Pancreas (tissue), 10 donors: ENCODE measurements at regions not wholly inside any gene's neighbourhood (a gene's known extent, or its start where the extent isn't known, plus 50 kb on each side); places are given as distances from the start of the nearest gene placed in this dataset.

ENCODE experiments used
- ATAC-seq, 4 donors: fragments of 200-7000 bp; cut with Tn5 transposase; one replicate each; pipeline versions ENCODE4 v1.8.0 to v1.9.1; 2020; ENCODE audit warnings: mild to moderate bottlenecking in 4 of 4, moderate library complexity in 4 of 4
- DNase-seq, 6 donors: peaks; one replicate each; pipeline ENCODE4 v3.0.0-alpha.2; 2020
- FAIRE-seq: peaks from 2 replicates; lab custom pipeline; 2012; peaks lifted over from hg19 to GRCh38; lab: Jason Lieb, UNC
- H3K27ac ChIP-seq, 4 donors: fragments of 200-600 bp; sonication (generic); 1 replicate in 3 of 4; 2 replicates in 1 of 4; pipeline versions ENCODE4 v1.5.0 to v1.8.0; 2020
- H3K27me3 ChIP-seq, 4 donors: fragments of 200-600 bp; one replicate each; pipeline ENCODE4 v1.8.0; 2021
- H3K36me3 ChIP-seq, 3 donors: fragments of 200-600 bp; sonication (generic) in 1 of 3; one replicate each; pipeline versions ENCODE4 v1.5.0 to v1.8.0; 2020 to 2021
- H3K4me1 ChIP-seq, 3 donors: fragments of 200-600 bp; one replicate each; pipeline ENCODE4 v1.8.0; 2021
- H3K4me3 ChIP-seq, 4 donors: fragments of 200-600 bp; sonication (generic) in 2 of 4; one replicate each; pipeline versions ENCODE4 v1.5.0 to v1.8.0; 2020 to 2021
- H3K9me3 ChIP-seq, 4 donors: fragments of 200-600 bp; one replicate each; pipeline ENCODE4 v1.8.0; 2021
- WGBS, 2 donors: extraction: QIAGEN DNeasy Blood & Tissue Kit; methylation state at CpG; one replicate each; pipeline ENCODE4 v1.1.7; 2013; 5-methylcytosine and 5-hydroxymethylcytosine counted together
- intact Hi-C, 3 donors: fragments of 100-400 bp; cut with DNase I; formaldehyde crosslinking; loops; one replicate each; pipeline versions ENCODE4 v1.11.1 to v1.14.2; 2022
- TF ChIP-seq, protein P1 (sequence below), 4 donors: fragments of 200-600 bp; sonication (generic) in 3 of 4; IDR thresholded peaks; one replicate each; pipeline versions ENCODE4 v1.5.0 to v1.8.0; 2021; ENCODE audit warnings: antibody characterized with exemption in 4 of 4
- donor health status: healthy with polysubstance abuse.
- donor health status: DM: no; HTN: no; CAD: no; lungs with moderate emphysema.
- donor health status: DM: no; HTN: no; CAD: no.
- donor health status: control.
- donor health status: control.
- donor health status: Bipolar disorder and iron deficiency.
- donor health status: DM: yes; HTN: yes; CAD: no.
- donor health status: DM: no; HTN: no; CAD: no.
- donor health status: DM: no; HTN: no; CAD: no.
- donor health status: DM: yes; HTN: yes; CAD: no.

GRCh38 chr18:29285471-29285870 lies 1108.5 kb upstream of the CDH2 start:
- H3K27ac ChIP-seq = no peak overlapping the region
- WGBS, 2 donors = 42 to 67% methylated on average over 2 of the region's 2 CpGs
- H3K9me3 ChIP-seq = no peaks in the 10 kb centered on the region
- H3K4me1 ChIP-seq = no peaks in the 10 kb centered on the region
- DNase-seq (no peak), FAIRE-seq (no peak), ATAC-seq (no peak)
- H3K36me3 ChIP-seq = no peaks in the 10 kb centered on the region
- no peak overlapping the region for H3K4me3 ChIP-seq
- TF ChIP-seq, protein P1, sequence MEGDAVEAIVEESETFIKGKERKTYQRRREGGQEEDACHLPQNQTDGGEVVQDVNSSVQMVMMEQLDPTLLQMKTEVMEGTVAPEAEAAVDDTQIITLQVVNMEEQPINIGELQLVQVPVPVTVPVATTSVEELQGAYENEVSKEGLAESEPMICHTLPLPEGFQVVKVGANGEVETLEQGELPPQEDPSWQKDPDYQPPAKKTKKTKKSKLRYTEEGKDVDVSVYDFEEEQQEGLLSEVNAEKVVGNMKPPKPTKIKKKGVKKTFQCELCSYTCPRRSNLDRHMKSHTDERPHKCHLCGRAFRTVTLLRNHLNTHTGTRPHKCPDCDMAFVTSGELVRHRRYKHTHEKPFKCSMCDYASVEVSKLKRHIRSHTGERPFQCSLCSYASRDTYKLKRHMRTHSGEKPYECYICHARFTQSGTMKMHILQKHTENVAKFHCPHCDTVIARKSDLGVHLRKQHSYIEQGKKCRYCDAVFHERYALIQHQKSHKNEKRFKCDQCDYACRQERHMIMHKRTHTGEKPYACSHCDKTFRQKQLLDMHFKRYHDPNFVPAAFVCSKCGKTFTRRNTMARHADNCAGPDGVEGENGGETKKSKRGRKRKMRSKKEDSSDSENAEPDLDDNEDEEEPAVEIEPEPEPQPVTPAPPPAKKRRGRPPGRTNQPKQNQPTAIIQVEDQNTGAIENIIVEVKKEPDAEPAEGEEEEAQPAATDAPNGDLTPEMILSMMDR (IDR thresholded peaks at IDR 0.05) = no peak
- intact Hi-C loops = no loop called here
- H3K27me3 ChIP-seq = no peaks in the 10 kb centered on the region

- DNase-seq = no peak
Measured at GRCh38 chr18:29271501-29271900, 1094.6 kb upstream of the CDH2 start.

DNA sequence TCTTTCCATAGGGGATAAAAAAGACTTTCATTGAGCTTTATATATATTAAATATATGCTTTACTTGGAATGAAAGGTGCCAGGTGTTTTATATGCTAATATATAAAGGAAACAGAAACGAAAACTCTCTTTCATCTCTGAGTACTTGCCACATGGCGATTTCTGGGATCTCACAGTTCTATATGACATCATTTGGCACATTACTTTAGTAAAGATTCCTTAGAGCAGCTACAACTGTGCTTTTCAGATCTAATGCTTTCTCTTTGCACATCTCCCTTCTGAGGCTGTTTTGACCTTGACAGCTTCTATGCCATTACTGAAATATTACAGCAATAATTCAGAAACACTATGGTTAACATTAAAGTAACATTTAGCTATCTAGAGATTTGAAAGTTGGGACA lies 1082.9 kb upstream of the CDH2 start:
- Histone ChIP-seq H3K4me1 (no peaks in the 10 kb centered on the region), H3K4me3 (no peak overlapping the region), H3K36me3 (no peaks in the 10 kb centered on the region), H3K27me3 (no peaks in the 10 kb centered on the region), H3K27ac (no peak overlapping the region), H3K9me3 (no peaks in the 10 kb centered on the region)
- WGBS, 2 donors = 38 to 50% methylated on average over 2 of the region's 2 CpGs
- ATAC-seq (no peak), DNase-seq (no peak), FAIRE-seq (no peak)
- intact Hi-C loops = no loop called here
- TF ChIP-seq, protein P1 (IDR thresholded peaks at IDR 0.05) = no peak

More at GRCh38 chr18:29271501-29271900, 1094.6 kb upstream of the CDH2 start:
- Histone ChIP-seq H3K4me3 (no peak overlapping the region), H3K36me3 (no peaks in the 10 kb centered on the region), H3K4me1 (no peaks in the 10 kb centered on the region), H3K9me3 (no peaks in the 10 kb centered on the region), H3K27ac (no peak overlapping the region), H3K27me3 (no peaks in the 10 kb centered on the region)
- ATAC-seq = no peak
- intact Hi-C loops = no loop called here
- TF ChIP-seq, protein P1 (IDR thresholded peaks at IDR 0.05) = no peak
- FAIRE-seq = no peak
- WGBS, 2 donors = 69 to 86% methylated on average over 2 of the region's 2 CpGs

GRCh38 chr18:29254123-29254522 lies 1077.2 kb upstream of the CDH2 start:
- Histone ChIP-seq H3K9me3 (no peaks in the 10 kb centered on the region), H3K27ac (no peak overlapping the region), H3K4me3 (no peak overlapping the region), H3K36me3 (no peaks in the 10 kb centered on the region), H3K4me1 (no peaks in the 10 kb centered on the region), H3K27me3 (no peaks in the 10 kb centered on the region)
- FAIRE-seq (no peak), ATAC-seq (no peak), DNase-seq (no peak)
- TF ChIP-seq, protein P1 (IDR thresholded peaks at IDR 0.05) = no peak
- intact Hi-C loops = no loop called here
- WGBS, 2 donors = 72 to 84% methylated on average over 2 of the region's 2 CpGs

- no peak for FAIRE-seq
Measured at GRCh38 chr18:29251681-29252080, 1074.8 kb upstream of the CDH2 start.

More at GRCh38 chr18:29251681-29252080, 1074.8 kb upstream of the CDH2 start:
- no peak for ATAC-seq
- Histone ChIP-seq H3K27me3 (no peaks in the 10 kb centered on the region), H3K9me3 (no peaks in the 10 kb centered on the region), H3K27ac (no peak overlapping the region), H3K4me1 (no peaks in the 10 kb centered on the region), H3K36me3 (no peaks in the 10 kb centered on the region), H3K4me3 (no peak overlapping the region)
- DNase-seq = no peak
- WGBS, 2 donors = 20 to 41% methylated on average over 1 of the region's 1 CpG
- intact Hi-C loops = no loop called here
- TF ChIP-seq, protein P1 (IDR thresholded peaks at IDR 0.05) = no peak
